HEK293 (cell line): ENCODE measurements at regions not wholly inside any gene's neighbourhood (a gene's known extent, or its start where the extent isn't known, plus 50 kb on each side); places are given as distances from the start of the nearest gene placed in this dataset.

ENCODE experiments used
- CTCF ChIA-PET: fragments of 350-600 bp; formaldehyde crosslinking; extraction: SDS; loops from one replicate; lab custom pipeline; 2021; ENCODE audit warnings: antibody characterized with exemption; lab: Yijun Ruan, JAX
- POLR2A ChIA-PET: fragments of 300-600 bp; formaldehyde crosslinking; extraction: SDS; loops from one replicate; lab custom pipeline; 2020; ENCODE audit warnings: antibody characterized with exemption, inconsistent platforms; lab: Yijun Ruan, JAX
- H3K27ac ChIP-seq: fragments of 200-500 bp; sonication (Bioruptor generic); 2 replicates; pipeline ENCODE4 v1.5.1; 2014; ENCODE audit warnings: low read depth, low read length, control low read depth, inconsistent platforms; ENCODE audit errors: extremely low read depth
- H3K36me3 ChIP-seq, 2 experiments: fragments of 200-500 bp in 1 of 2; sonication (Bioruptor generic) in 1 of 2; 1 replicate in 1 of 2; 2 replicates in 1 of 2; pipeline ENCODE4 v1.5.1; 2014 to 2017; ENCODE audit warnings: inconsistent platforms in 2 of 2, low read length in 2 of 2; ENCODE audit not compliant: control insufficient read depth in 2 of 2, insufficient read depth in 1 of 2
- H3K4me1 ChIP-seq: fragments of 200-500 bp; sonication (Bioruptor generic); 2 replicates; pipeline ENCODE4 v1.5.1; 2014; ENCODE audit warnings: mild to moderate bottlenecking, low read length, inconsistent platforms; ENCODE audit not compliant: control insufficient read depth, insufficient read depth
- H3K4me3 ChIP-seq: 2 replicates; pipeline ENCODE4 v1.5.1; 2011; ENCODE audit warnings: low read depth, mild to moderate bottlenecking, control low read depth, low read length, moderate library complexity
- H3K9me3 ChIP-seq: fragments of 200-500 bp; sonication (Bioruptor generic); 2 replicates; pipeline ENCODE4 v1.5.1; 2014; ENCODE audit warnings: low read depth, low read length, inconsistent platforms; ENCODE audit not compliant: control insufficient read depth, insufficient read depth
- ELK4 ChIP-seq: IDR thresholded peaks from 2 replicates; pipeline ENCODE4 v1.6.1; 2011; ENCODE audit warnings: mild to moderate bottlenecking, low read depth, low read length, borderline replicate concordance
- GLIS2 ChIP-seq: fragments of 450-650 bp; formaldehyde crosslinking; IDR thresholded peaks from 2 replicates; pipeline ENCODE4 v1.5.1; 2016; ENCODE audit warnings: missing biosample characterization, missing genetic modification characterization
- IKZF3 ChIP-seq: fragments of 450-650 bp; IDR thresholded peaks from 2 replicates; pipeline ENCODE4 v1.5.0; 2018; ENCODE audit warnings: missing biosample characterization, mild to moderate bottlenecking, missing genetic modification characterization, moderate library complexity
- KLF7 ChIP-seq: fragments of 450-650 bp; formaldehyde crosslinking; IDR thresholded peaks from 2 replicates; pipeline ENCODE4 v1.5.1; 2016; ENCODE audit warnings: missing biosample characterization, missing genetic modification characterization, borderline replicate concordance
- KLF9 ChIP-seq: fragments of 450-650 bp; formaldehyde crosslinking; IDR thresholded peaks from 2 replicates; pipeline ENCODE4 v1.5.1; 2016; ENCODE audit warnings: missing biosample characterization, missing genetic modification characterization, low read depth
- MYNN ChIP-seq: fragments of 450-650 bp; formaldehyde crosslinking; IDR thresholded peaks from 2 replicates; pipeline ENCODE4 v1.5.1; 2016; ENCODE audit warnings: missing biosample characterization, missing genetic modification characterization, borderline replicate concordance
- SP3 ChIP-seq: fragments of 450-650 bp; formaldehyde crosslinking; IDR thresholded peaks from 2 replicates; pipeline ENCODE4 v1.5.1; 2016; ENCODE audit warnings: missing biosample characterization, missing genetic modification characterization
- ZBTB17 ChIP-seq: fragments of 450-650 bp; formaldehyde crosslinking; IDR thresholded peaks from 2 replicates; pipeline ENCODE4 v1.5.1; 2016; ENCODE audit warnings: missing biosample characterization, missing genetic modification characterization
- ZBTB48 ChIP-seq: fragments of 450-650 bp; formaldehyde crosslinking; IDR thresholded peaks from 2 replicates; pipeline ENCODE4 v1.5.1; 2016; ENCODE audit warnings: missing biosample characterization, missing genetic modification characterization
- ZFHX2 ChIP-seq: fragments of 450-650 bp; formaldehyde crosslinking; conservative IDR thresholded peaks from 2 replicates; pipeline ENCODE4 v1.5.1; 2016; ENCODE audit warnings: missing biosample characterization, missing genetic modification characterization
- ZFP37 ChIP-seq: fragments of 450-650 bp; formaldehyde crosslinking; IDR thresholded peaks from 2 replicates; pipeline ENCODE4 v1.5.1; 2016; ENCODE audit warnings: missing biosample characterization, missing genetic modification characterization
- ZIC2 ChIP-seq: fragments of 450-650 bp; formaldehyde crosslinking; IDR thresholded peaks from 2 replicates; pipeline ENCODE4 v1.5.1; 2016; ENCODE audit warnings: missing biosample characterization, missing genetic modification characterization
- ZNF10 ChIP-seq: fragments of 450-650 bp; formaldehyde crosslinking; IDR thresholded peaks from 2 replicates; pipeline ENCODE4 v1.5.1; 2017; ENCODE audit warnings: missing biosample characterization, missing genetic modification characterization
- ZNF155 ChIP-seq: fragments of 450-650 bp; formaldehyde crosslinking; IDR thresholded peaks from 2 replicates; pipeline ENCODE4 v1.5.1; 2016; ENCODE audit warnings: missing biosample characterization, missing genetic modification characterization
- ZNF239 ChIP-seq: fragments of 450-650 bp; formaldehyde crosslinking; IDR thresholded peaks from 2 replicates; pipeline ENCODE4 v1.5.1; 2016; ENCODE audit warnings: missing biosample characterization, missing genetic modification characterization
- ZNF24 ChIP-seq: fragments of 450-650 bp; formaldehyde crosslinking; IDR thresholded peaks from 2 replicates; pipeline ENCODE4 v1.5.1; 2016; ENCODE audit warnings: missing biosample characterization, missing genetic modification characterization
- ZNF302 ChIP-seq: fragments of 450-650 bp; formaldehyde crosslinking; IDR thresholded peaks from 2 replicates; pipeline ENCODE4 v1.5.1; 2016; ENCODE audit warnings: missing biosample characterization, missing genetic modification characterization, low read depth
- ZNF473 ChIP-seq: fragments of 450-650 bp; formaldehyde crosslinking; IDR thresholded peaks from 2 replicates; pipeline ENCODE4 v1.5.1; 2017; ENCODE audit warnings: missing biosample characterization, missing genetic modification characterization
- ZNF529 ChIP-seq: fragments of 450-650 bp; formaldehyde crosslinking; IDR thresholded peaks from 2 replicates; pipeline ENCODE4 v1.5.1; 2017; ENCODE audit warnings: missing genetic modification characterization, missing biosample characterization; ENCODE audit not compliant: insufficient replicate concordance
- ZNF580 ChIP-seq: fragments of 450-650 bp; formaldehyde crosslinking; IDR thresholded peaks from 2 replicates; pipeline ENCODE4 v1.5.1; 2016; ENCODE audit warnings: missing biosample characterization, missing genetic modification characterization
- ZNF704 ChIP-seq: fragments of 450-650 bp; formaldehyde crosslinking; IDR thresholded peaks from 2 replicates; pipeline ENCODE4 v1.5.1; 2016; ENCODE audit warnings: missing biosample characterization, missing genetic modification characterization
- ZNF777 ChIP-seq: fragments of 450-650 bp; formaldehyde crosslinking; IDR thresholded peaks from 2 replicates; pipeline ENCODE4 v1.5.1; 2017; ENCODE audit warnings: missing biosample characterization, missing genetic modification characterization, borderline replicate concordance
- ZNF830 ChIP-seq: fragments of 450-650 bp; IDR thresholded peaks from 2 replicates; pipeline ENCODE4 v1.5.0; 2018; ENCODE audit warnings: missing biosample characterization, missing genetic modification characterization, low read depth, mild to moderate bottlenecking, moderate library complexity
- ZSCAN4 ChIP-seq: fragments of 450-650 bp; formaldehyde crosslinking; IDR thresholded peaks from 2 replicates; pipeline ENCODE4 v1.5.1; 2017; ENCODE audit warnings: missing biosample characterization, missing genetic modification characterization

GRCh38 chr3:135719449-135719848 lies 246.1 kb upstream of the PPP2R3A start:
- Histone ChIP-seq H3K36me3 (no peaks in the 10 kb centered on the region), H3K4me1 (no peaks in the 10 kb centered on the region), H3K27ac (no peak overlapping the region), H3K4me3 (no peak overlapping the region), H3K9me3 (no peaks in the 10 kb centered on the region)
- ChIA-PET CTCF (no interaction called here), POLR2A (no interaction called here)
- TF ChIP-seq ZNF830 (tag by site-specific recombination) (no peak), GLIS2 (no peak), ZNF10 (tag by site-specific recombination) (no peak), ZSCAN4 (tag by site-specific recombination) (no peak), ZIC2 (tag by site-specific recombination) (no peak), ZNF302 (no peak), IKZF3 (no peak), ZFHX2 (no peak), ZNF155 (tag by site-specific recombination) (no peak), ZNF529 (tag by site-specific recombination) (no peak), ZNF704 (tag by site-specific recombination) (no peak), KLF9 (tag by site-specific recombination) (no peak), ZBTB17 (no peak)

- CTCF ChIA-PET: interaction anchor here (1.3 kb wide), 1 partner anchor 8 kb away, joined by 3 read pairs; no protein-coding TSS in a partner anchor
- H3K36me3 ChIP-seq: no peaks in the 10 kb centered on the region
- H3K9me3 ChIP-seq: no peaks in the 10 kb centered on the region
- no peak for TF ChIP-seq ZNF777 (tag by site-specific recombination)
- no peak for TF ChIP-seq ZNF473 (tag by site-specific recombination)
- no peak for TF ChIP-seq SP3
- no peak for TF ChIP-seq ZFP37 (tag by site-specific recombination)
- no peak for TF ChIP-seq MYNN (tag by site-specific recombination)
- TF ChIP-seq ZBTB48 (tag by site-specific recombination): no peak
- TF ChIP-seq ZNF580: no peak
- no peak for TF ChIP-seq ZNF239
- TF ChIP-seq KLF7 (tag by site-specific recombination): no peak
- no peak for TF ChIP-seq ZNF24 (tag by site-specific recombination)
- TF ChIP-seq ELK4: no peak
- no peak overlapping the region for H3K27ac ChIP-seq
- no peaks in the 10 kb centered on the region for H3K4me1 ChIP-seq
- POLR2A ChIA-PET: no interaction called here
- no peak overlapping the region for H3K4me3 ChIP-seq
Observed at GRCh38 chr3:135728007-135728721, 237.4 kb upstream of the PPP2R3A start.
